GM18508 (cell line): ENCODE measurements at regions not wholly inside any gene's neighbourhood (a gene's known extent, or its start where the extent isn't known, plus 50 kb on each side); places are given as distances from the start of the nearest gene placed in this dataset.

Experiments used
- ATAC-seq: cut with Tn5 transposase; IDR thresholded peaks from one replicate; pipeline ENCODE4 v1.9.1; 2021; ENCODE audit warnings: moderate number of reproducible peaks; ENCODE audit not compliant: insufficient read depth, unreplicated experiment

DNA sequence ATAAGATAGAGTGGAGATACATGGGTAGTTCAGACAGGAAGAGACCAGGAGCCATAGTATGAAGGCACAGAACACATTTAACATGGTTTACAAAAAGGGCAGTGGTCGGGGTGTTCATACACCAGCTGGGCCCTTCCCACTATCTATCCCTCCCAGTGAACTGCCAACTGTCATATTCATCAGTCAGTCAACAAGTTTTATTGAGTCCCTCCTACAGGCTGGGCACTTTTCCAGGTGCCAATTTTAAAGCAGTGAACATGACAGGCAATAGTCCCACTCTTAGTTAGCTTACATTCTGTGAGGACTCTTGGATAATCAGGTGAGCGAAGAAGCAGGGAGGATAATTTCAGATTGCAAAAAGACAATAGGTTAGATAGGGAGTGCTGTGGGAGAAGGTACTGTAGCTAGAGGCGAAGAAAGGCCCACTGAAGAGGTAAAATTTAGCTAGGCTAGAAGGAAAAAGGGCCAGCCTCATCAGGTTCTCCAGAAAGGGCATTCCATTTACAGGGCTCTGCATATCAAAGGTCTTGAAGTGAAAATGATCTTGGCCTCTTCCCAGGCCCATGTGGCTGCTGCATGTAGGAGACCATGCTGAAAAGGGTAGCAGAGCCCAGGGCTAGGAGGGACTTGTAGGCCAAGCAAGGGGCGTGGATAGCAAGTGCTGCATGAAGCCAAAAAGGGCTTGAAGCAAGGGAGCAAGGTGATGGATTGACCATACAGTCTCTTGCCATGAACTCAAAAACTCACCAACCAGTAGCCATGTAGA is 274.7 kb upstream of the SNX7 start:
- ATAC-seq: no peak

DNA sequence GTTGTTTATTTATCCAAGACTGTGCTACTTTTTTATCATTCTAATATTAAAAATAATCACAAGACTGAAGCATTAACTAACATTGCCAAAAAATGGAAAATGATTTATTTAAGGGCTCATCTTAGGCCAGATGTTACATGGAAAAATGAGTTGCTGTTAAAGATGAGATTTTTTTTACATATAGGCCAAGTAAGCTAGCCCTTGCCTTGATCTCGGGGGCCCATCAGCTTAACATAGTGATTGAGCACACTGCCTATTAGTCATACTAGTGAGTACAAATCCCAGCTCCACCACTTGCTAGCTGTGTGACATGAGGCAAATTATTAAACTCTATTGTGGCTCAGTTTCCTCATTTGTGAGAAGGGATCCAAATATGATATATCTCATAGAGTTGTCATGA is 275.9 kb upstream of the SNX7 start:
- ATAC-seq: no peak

DNA sequence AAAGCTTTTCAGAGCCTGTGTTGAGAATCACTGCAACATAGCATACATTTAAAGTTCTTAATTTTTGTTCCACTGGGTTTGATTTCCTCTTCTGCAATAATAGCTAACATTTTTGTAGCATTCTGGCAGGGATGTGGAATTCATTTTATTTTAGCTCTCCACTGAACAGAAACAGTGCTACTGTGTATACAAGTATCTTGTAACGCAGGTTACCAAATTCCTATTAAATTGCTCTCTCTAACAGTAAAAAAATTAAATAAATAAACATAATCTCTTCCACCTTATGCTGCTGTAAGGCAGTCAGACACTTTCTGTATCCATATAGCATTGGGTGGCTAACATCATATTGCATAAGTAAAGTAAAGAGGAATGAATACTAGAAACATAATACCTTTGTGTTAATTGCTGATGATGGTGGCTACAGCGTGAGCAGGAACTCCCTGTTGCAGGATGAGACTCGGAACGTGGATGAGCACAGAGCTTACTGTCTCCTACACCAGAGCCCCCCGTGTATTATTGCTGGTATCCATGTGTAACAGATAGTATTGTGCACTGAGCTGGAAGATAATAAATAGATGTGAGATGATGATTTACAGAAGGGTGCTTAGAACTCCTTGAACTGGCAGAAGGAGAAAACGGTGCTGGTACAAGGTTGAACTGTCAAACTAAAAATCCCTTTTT is 276.9 kb upstream of the SNX7 start:
- no peak for ATAC-seq

DNA sequence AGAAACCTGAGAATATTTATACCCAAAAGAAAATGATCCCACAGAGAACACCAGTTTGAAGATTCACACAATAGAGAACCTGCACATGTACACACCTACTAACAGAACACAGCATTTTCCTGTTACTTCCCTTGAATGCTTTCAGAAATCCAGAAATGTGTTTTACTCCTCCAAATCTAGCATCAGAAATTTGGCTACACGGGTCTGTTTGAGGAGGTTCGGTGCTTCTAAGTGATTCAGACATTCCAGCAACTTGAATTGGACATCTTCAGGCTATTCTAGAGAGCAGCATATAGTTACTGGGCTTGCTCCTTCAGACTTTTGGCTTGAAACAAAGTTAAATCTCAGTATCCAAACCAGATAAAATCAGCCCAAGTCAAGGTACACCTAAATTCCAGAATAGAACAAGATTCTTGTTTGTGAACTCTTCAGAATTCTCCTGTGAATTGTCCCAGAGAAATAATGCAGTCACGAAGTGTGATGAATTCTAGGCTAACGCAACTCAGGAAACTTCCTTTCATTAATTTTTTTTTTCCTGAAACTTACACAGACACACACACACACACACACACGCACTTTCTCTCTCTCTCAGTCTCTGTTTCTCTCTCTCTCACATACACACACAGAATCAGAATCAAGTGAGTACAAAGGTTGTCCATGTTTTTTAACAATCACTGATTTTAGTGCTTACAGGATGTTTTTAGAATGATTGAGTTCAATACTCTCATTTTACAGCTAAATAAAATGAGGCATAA is 278.4 kb upstream of the SNX7 start:
- no peak for ATAC-seq

DNA sequence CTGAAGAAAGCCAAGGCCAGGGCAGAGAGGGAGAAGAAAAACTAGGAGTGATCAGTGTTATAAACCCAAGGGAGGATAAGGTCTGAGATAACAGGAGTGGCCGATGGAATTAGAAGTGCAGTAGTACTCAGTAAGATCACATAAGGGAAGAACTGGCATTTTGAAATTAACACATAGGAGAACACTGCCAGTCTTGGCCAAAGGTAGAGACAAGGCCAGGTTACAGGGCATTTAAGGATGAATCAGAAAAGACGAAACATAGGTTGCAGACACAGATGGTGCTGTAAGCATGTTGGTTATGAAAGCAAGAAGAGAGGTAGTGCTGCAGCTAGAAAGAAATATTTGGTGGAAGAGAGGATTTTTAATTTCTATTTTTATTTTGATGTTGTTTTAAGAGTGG is 278.9 kb upstream of the SNX7 start:
- no peak for ATAC-seq

DNA sequence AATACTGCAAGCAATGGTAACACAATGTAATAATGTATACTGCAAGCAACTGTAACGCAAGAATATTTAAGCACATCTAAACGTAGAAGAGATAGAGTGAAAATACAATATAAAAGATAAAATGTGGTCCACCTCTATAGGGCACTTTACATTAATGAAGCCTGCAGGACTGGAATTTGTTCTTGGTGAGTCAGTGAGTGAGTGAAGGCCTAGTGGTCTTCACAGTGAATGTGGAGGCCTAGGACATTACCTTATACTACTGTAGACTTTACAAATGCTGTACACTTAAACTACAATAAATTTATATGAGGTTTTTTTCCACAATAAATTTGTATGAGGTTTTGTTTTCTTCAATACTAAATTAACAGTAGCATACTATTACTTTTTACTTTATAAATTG is 287.4 kb upstream of the SNX7 start:
- no peak for ATAC-seq

DNA sequence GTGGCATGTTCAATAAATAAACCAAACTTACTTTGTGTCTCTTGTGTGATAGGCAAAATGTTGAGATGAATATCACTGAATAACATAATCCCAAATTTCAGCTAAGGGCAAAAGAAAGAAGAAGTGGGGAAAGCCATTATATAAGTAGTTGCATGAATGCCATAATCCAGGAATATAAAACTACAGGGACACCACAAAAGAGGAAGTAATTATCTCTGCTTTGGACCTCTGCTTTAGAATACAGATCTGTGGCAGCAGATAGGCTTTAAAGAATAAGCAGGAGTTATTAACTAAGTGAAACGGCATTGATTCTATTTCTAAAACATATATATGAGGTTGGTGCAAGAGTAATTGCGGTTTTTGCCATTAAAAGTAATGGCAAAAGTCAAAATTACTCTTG is 288.5 kb upstream of the SNX7 start:
- no peak for ATAC-seq

DNA sequence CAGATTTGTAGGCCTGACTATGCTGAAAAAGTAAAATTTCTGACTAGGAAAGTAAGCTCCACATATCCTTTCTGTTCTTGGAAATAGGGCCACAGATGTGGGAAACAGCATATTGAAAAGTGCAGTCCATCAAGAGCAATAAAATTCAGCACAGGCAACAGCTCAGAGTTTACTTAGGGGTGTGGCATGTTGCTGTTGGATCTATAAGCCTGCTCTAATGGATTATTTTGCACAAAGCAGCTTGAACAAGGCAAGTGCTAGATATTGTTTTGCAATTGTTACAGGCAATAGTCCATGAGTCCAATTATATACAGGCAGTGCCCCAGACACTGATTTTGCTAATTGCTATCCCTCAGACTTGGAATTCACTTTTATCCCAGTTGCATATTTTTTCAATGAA is 289.8 kb upstream of the SNX7 start:
- ATAC-seq: no peak

DNA sequence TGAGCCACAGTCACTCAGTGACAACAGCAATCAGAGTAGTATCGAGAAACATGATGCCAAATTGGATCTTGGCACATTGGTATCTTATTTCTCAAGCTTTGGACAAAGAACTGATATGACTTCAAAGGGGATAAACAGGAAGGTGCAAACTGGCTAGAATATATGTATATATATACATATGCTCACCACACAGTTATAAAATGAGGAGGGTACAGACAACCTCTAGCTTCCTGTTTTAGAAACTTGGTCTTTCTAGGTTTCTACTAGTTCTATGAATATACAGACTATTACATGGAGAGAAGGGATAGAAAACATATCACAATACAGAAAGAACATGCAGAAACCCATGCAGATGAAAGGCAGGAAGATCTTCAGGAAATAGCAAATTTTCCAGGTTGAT is 292.1 kb upstream of the SNX7 start:
- ATAC-seq: no peak

DNA sequence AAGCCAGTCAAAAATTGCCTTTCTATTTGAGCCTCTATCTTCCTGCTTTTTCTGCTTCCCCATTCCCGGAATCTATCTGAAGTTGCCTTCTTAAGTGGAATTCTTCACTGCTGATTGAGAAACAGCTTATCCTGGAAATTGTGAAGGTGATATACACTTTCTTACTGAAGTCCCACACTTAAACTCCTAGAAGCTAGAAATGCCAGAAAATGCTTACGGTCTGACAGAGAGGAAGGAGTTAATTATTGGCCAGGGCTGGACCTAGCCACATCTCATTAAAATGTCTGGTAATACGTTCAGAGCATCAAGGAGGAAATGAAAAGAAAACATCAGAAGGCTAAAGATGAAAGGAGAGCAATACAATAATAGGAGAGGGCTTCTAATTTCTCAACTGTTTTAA is 292.5 kb upstream of the SNX7 start:
- no peak for ATAC-seq

DNA sequence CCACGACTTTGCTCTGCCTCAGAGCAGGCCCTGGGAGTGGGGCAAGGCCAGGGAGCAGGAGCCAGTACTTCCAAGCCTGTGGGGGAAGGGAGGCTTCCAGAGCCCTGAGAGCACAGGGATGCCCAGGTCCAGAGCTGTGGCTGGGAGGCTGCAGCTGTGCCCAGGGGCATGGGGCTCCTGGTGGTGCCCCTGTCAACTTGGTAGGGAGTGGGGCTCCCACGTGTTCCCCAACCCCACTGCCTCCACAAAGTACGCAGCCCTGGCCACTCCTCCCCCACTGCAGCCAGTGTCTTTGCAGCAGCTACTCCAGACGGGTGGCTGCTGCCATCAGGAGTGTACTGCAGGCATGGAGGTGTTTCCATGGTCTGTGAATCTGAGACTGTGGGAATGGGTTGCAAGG is 294.1 kb upstream of the SNX7 start:
- no peak for ATAC-seq

DNA sequence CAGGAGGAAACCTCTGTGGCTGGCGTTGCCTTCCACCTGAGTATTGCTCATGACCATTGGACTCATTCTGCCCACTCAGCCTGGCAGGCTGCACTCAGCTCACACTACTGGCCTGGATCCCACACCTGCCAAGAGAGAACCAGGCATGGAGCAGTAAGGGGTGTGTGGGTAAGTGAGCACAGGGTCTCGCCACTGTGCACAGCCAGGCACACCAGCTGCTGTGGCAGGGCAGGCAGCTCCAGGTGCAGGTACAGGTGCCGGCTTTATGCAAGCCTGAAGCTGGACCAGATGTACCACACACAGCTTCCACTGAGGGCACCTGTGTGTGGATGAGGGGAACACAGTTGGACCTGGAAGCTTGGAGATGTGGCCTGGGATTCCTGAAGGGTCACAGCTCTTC is 295.2 kb upstream of the SNX7 start:
- ATAC-seq: no peak

DNA sequence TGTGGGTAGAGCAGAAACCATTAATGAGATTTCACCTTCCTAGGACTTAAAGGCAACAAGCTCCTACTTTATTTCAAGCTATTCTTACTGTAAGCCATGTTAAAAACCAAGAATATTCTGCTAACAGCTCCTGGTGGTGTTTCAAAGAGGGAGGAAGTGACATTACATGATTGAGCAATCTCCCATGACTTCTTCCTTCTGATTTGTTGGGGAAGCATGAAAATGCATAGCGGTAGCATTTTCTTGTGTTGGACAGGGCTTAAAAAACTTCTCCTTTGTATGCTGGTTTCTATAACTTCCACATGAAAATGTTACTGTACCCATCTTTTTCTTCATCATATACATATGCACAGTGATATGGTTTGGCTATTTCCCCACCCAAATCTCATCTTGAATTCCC is 297.0 kb upstream of the SNX7 start:
- ATAC-seq: no peak

DNA sequence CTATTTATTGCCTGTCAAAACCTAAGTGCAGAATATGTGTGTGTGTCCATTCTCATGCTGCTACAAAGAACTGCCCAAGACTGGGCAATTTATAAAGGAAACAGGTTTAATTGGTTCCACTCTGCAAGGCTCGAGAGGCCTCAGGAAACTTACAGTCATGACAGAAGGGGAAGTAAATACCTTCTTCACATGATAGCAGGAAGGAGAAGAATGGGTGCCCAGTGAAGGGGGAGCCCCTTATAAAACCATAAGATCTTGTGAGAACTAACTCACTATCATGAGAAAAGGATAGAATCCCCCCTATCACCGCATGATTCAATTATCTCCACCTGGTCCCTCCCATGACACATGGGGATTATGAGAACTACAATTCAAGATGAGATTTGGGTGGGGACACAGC is 300.7 kb upstream of the SNX7 start:
- no peak for ATAC-seq

DNA sequence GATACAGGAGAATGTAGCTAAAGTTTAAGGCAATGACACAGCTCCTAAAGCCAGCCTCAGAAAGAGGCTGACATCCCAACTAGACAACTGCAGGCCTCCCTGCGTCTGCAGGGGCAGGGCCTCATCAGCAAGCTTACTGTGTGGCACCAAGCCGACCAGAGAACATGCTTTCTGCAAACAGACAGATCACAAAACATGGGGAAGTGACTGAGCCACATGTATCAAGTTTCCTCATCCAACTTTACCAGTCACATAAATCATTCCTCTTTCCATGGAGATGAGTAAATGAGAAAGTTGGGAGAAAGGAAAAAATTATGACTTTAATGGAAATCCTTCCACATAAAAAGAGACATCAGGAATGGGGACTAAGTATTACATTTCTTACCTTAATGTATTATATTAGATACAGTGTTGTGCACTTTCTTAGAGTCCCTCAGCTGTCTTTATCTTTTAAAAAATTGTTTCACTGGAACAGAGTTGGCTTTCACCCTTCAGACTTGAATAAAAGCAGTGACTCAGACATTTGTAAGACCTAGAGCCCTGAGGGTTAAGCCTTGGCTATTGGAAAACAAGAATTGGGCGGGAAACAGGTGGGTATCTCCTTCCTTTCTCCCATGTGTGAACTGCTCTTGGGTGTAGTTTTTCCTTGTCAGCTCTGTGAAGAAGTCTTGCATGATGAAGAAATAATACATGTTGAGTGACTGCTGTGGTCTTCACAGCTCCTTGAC is 305.7 kb upstream of the SNX7 start:
- no peak for ATAC-seq

DNA sequence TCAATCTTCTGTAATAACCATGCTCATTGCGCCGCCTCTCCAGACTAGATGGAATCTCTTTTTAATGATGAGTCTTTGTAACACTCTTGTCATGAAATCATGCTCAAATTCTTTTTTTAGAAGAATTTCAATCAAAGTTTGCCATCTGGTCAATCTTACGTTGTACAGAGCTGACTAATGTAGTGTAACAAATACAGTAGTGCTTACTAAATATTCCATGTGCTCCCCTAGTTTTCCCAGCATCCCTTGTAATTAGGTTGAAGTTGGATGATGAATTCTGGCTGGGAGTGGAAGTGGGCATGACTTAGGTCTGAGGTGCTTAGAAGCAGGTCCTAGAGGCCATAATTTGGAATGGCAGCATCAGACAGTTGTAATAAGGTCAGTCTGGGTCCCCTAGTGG is 309.1 kb upstream of the SNX7 start:
- no peak for ATAC-seq

DNA sequence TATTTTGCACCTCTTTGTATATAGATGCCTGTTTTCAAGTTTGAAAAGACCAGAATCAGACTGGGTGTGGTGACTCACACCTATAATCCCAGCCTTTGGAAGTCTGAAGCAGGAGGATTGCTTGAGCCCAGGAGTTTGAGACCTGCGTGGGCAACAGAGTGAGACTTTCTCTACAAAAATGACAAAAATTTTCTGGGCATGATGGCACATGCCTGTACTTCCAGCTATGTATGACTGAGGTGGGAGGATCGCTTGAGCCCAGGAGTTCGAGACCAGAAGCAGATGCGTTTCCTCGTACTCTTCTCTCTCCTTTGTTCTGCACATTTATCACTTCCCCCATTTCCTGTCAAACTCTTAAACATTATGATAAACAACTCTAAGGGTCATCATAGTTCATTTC is 310.0 kb upstream of the SNX7 start:
- no peak for ATAC-seq

DNA sequence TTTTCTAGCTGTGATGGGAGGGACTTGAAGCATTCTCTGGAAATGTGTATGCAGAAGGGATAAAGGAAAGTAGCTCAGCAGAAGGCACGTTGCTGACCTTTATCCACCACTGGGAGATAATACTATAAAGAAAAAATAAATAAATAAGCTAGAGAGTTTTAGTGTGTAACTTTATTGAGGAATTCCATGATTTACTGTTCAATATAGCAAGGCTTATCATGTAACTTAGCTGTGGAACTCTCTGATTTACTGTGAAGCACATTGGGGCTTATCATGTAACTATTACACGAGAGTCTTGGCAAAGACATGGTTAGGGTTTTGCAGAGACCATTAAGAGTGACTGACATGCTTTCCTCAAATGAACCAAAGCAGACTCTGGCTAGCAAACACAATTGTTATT is 316.1 kb upstream of the SNX7 start:
- ATAC-seq: no peak

DNA sequence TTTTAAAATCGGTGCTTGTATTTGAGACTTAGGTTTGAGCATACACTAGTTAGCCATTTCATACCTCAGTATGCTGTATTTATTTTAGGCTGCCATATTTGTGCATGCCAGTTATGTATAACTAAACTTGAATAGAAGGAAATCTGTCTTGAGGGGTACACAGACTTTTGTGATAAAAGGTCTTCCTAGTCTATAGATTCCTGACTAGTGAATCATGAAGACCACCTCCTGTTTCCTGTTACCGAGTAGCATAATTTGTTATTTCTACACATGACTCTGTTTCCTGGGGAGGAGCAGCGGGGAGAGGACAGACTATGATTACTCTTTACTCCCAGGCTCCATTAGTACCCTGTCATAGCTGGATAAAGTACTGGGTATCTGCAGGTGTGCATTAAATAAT is 316.8 kb upstream of the SNX7 start:
- ATAC-seq: no peak

DNA sequence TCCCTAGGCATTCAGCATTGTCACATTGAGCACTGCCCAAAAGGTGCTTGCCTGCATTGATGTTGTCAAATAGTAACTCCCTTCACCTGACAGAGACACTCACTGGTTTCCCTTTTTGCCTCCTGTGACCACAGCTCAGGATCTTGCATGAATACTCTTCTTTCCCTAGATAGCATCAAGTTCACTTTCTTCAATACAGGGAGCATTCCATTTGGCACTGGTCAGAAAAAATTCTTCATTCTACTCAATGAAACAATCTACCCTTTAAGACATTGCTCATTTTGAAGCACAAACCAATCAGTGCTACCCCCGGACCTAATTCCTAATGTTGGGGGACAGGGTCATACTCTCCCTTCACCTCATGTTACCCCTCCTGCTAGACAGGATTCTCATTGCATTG is 319.0 kb upstream of the SNX7 start:
- ATAC-seq: no peak

DNA sequence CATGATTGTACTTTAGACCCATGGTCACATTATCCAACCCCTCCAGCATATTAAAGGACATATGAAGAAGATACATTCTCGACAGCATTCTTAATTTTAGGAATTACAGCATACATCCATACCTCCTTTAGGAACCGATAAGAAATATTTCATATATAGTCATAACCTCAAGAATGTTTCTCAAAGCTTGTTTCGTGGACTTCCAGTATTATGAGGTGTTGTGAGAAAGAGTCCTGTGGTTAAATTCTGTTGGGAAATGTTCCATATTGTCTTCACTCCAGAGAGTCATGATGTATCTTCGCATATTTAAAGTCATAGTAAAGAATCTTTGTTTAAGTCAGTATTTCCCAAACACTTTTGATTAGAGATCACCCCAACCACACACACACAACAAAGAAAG is 321.0 kb upstream of the SNX7 start:
- no peak for ATAC-seq
